Esophagus squamous epithelium (tissue), 5 donors: ENCODE measurements at regions not wholly inside any gene's neighbourhood (a gene's known extent, or its start where the extent isn't known, plus 50 kb on each side); places are given as distances from the start of the nearest gene placed in this dataset.
"Not testable (repeated sequence)": the region's sequence is repeated elsewhere in the genome, so short reads cannot be mapped to it uniquely, and the experiment has no call there.

Experiments
- DNase-seq: peaks from one replicate; lab custom pipeline; 2025; lab: John Stamatoyannopoulos, UW
- H3K27ac ChIP-seq, 4 donors: fragments of 200-600 bp; sonication (generic); one replicate each; pipeline ENCODE4 v1.5.1; 2016 to 2019; ENCODE audit warnings: mild to moderate bottlenecking in 1 of 4
- H3K27me3 ChIP-seq, 4 donors: fragments of 200-600 bp; sonication (generic); 1 replicate in 3 of 4; 2 replicates in 1 of 4; pipeline versions ENCODE4 v1.5.1 to v1.6.0; 2017 to 2021; ENCODE audit warnings: antibody characterized with exemption in 1 of 4
- H3K36me3 ChIP-seq, 3 donors: fragments of 200-600 bp; sonication (generic); one replicate each; pipeline ENCODE4 v1.5.1; 2016 to 2019
- H3K4me1 ChIP-seq, 3 donors: fragments of 200-600 bp; sonication (generic); one replicate each; pipeline ENCODE4 v1.5.1; 2017 to 2019
- H3K4me3 ChIP-seq, 4 donors: fragments of 200-600 bp; sonication (generic); 1 replicate in 3 of 4; 2 replicates in 1 of 4; pipeline ENCODE4 v1.5.1; 2016 to 2019; ENCODE audit warnings: mild to moderate bottlenecking in 2 of 4, moderate library complexity in 1 of 4
- H3K9me3 ChIP-seq, 3 donors: fragments of 200-600 bp; sonication (generic); one replicate each; pipeline ENCODE4 v1.5.1; 2016 to 2019
- POLR2A ChIP-seq, 4 donors: fragments of 450-650 bp; IDR thresholded peaks; one replicate each; pipeline ENCODE4 v1.6.1; 2017; ENCODE audit warnings: antibody characterized with exemption in 4 of 4, mild to moderate bottlenecking in 4 of 4, moderate library complexity in 3 of 4
- WGBS, 2 donors: methylation state at CpG; one replicate each; pipeline ENCODE4 v1.1.5; 2018; 5-methylcytosine and 5-hydroxymethylcytosine counted together
- intact Hi-C: fragments of 100-400 bp; cut with DNase I; formaldehyde crosslinking; loops from one replicate; pipeline ENCODE4 v1.15.0; 2022
- TF ChIP-seq, protein P1 (sequence below), 6 experiments: fragments of 450-650 bp in 4 of 6; fragments of 200-600 bp in 2 of 6; sonication (generic) in 2 of 6; IDR thresholded peaks; one replicate each; pipeline ENCODE4 v1.5.1; 2016 to 2019; ENCODE audit warnings: antibody characterized with exemption in 6 of 6, mild to moderate bottlenecking in 4 of 6, moderate library complexity in 4 of 6
- donor health status: DM: yes; HTN: yes; CAD: no.

DNA sequence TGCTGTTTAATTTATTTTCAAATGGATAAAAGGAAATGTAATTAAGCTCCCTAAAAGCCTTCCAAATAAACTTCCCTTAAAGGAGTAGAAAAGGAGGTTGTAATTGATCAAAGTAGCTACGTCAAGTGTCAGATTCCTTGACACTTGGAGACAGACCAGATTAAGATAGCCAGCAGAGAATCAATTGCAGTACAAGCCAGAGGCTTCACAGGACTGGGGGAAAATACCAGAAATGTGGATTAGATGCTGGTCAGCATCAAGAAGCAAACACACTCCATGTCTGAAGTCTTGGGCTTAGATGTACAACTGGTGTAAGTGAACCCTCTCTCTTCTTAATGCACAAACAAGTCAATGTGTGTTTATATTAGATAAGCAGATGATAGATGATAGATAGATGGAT, 184.9 kb upstream of the TAS2R1 start:
- intact Hi-C loops = no loop called here
- WGBS, 2 donors = 60 to 65% methylated on average over 1 of the region's 1 CpG
- Histone ChIP-seq H3K4me3 (no peak overlapping the region), H3K27me3 (no peaks in the 10 kb centered on the region), H3K36me3 (no peaks in the 10 kb centered on the region), H3K4me1 (no peaks in the 10 kb centered on the region), H3K9me3 (no peaks in the 10 kb centered on the region), H3K27ac (no peak overlapping the region)
- TF ChIP-seq, protein P1, sequence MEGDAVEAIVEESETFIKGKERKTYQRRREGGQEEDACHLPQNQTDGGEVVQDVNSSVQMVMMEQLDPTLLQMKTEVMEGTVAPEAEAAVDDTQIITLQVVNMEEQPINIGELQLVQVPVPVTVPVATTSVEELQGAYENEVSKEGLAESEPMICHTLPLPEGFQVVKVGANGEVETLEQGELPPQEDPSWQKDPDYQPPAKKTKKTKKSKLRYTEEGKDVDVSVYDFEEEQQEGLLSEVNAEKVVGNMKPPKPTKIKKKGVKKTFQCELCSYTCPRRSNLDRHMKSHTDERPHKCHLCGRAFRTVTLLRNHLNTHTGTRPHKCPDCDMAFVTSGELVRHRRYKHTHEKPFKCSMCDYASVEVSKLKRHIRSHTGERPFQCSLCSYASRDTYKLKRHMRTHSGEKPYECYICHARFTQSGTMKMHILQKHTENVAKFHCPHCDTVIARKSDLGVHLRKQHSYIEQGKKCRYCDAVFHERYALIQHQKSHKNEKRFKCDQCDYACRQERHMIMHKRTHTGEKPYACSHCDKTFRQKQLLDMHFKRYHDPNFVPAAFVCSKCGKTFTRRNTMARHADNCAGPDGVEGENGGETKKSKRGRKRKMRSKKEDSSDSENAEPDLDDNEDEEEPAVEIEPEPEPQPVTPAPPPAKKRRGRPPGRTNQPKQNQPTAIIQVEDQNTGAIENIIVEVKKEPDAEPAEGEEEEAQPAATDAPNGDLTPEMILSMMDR (IDR thresholded peaks at IDR 0.05) = no peak
- TF ChIP-seq POLR2A (IDR thresholded peaks at IDR 0.05) = no peak
- no peak for DNase-seq

DNA sequence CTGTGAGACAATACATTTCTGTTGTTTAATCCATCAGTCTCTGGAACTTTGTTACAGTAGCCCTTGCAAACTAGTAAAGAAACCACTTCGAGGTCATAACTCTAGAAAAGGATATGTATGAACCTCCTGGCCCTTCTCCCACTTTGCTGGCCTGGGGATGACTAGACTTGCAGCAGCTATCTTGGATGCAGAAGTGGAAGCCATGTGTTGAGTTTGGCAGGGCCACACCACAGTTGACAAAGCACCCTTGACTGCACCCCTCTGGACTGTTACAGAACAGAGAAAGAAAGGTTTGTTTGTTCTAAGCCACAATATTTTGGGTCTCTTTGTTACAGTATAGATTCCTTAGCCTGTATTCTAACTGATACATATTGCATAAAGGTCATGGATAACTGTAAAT, 183.2 kb upstream of the TAS2R1 start:
- TF ChIP-seq, protein P1 (IDR thresholded peaks at IDR 0.05) = no peak
- TF ChIP-seq POLR2A (IDR thresholded peaks at IDR 0.05) = no peak
- no peaks in the 10 kb centered on the region for H3K27me3 ChIP-seq
- intact Hi-C loops = no loop called here
- no peak overlapping the region for H3K27ac ChIP-seq
- H3K4me3 ChIP-seq = no peak overlapping the region
- WGBS, 2 donors = 44 to 62% methylated on average over 1 of the region's 1 CpG
- no peak for DNase-seq
- H3K36me3 ChIP-seq = no peaks in the 10 kb centered on the region
- no peaks in the 10 kb centered on the region for H3K9me3 ChIP-seq
- no peaks in the 10 kb centered on the region for H3K4me1 ChIP-seq

DNA sequence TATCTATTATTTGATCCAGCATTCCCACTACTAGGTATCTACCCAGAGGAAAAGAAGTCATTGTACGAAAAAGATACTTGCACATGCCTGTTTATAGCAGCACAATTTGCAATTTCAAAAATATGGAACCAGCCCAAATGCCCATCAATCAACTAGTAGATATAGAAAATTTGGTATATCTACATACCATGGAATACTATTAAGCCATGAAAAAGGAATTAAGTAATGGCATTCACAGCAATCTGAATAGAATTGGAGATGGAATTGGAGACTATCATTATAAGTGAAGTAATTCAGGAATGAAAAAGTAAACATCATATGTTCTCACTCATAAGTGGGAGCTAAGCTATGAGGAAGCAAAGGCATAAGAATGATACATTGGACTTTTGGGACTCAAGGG, 177.2 kb upstream of the TAS2R1 start:
- H3K9me3 ChIP-seq, H3K27ac ChIP-seq, H3K4me3 ChIP-seq, intact Hi-C loops, H3K27me3 ChIP-seq, H3K36me3 ChIP-seq, DNase-seq, H3K4me1 ChIP-seq: not testable (repeated sequence)
- 94 to 96% methylated on average over 1 of the region's 1 CpG for WGBS, 2 donors

DNA sequence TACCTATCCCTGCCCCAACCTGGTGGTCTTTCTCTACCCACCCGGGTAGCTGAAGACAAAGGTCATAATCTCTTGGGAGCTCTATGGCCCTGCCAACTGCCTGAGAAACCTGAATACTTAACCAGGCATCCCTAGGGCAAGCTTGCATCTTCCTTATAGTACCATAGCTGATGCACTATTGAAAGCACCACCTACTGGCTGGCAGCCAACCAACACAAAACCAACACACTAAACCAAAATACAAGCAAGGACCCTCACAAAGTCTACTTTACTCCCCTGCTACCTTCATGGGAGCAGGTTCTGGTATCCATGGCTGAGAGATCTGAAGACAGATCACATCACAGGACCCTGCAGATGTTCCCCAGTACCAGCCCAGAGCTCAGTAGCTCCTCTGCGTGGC, 171.8 kb upstream of the TAS2R1 start:
- 65 to 83% methylated on average over 2 of the region's 2 CpGs for WGBS, 2 donors
- H3K27me3 ChIP-seq = no peaks in the 10 kb centered on the region
- no peak overlapping the region for H3K27ac ChIP-seq
- DNase-seq = no peak
- intact Hi-C loops = no loop called here
- no peak for TF ChIP-seq POLR2A (IDR thresholded peaks at IDR 0.05)
- TF ChIP-seq, protein P1 (IDR thresholded peaks at IDR 0.05) = no peak
- H3K4me3 ChIP-seq = no peak overlapping the region
- H3K9me3 ChIP-seq = no peaks in the 10 kb centered on the region
- no peaks in the 10 kb centered on the region for H3K36me3 ChIP-seq
- H3K4me1 ChIP-seq = no peaks in the 10 kb centered on the region

DNA sequence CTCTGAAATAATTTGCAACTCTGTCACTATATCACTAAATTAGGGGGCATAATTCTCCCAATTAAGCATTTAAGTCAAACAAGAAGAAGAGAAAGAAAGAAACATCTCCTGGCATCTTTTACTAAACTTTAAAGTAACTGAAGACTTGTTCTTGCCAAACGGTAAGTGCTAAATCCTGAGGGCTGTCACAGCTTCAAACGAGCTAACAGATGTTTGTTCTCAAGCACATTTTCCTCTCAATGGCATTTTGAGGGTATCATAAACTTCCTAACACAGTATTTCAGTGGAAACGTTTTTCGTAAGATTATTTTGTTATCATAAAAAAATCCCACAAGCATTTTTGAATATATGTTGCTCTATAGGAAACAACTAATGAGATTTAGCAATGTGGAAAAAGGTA, 169.5 kb upstream of the TAS2R1 start:
- Histone ChIP-seq H3K9me3 (no peaks in the 10 kb centered on the region), H3K27ac (no peak overlapping the region), H3K27me3 (no peaks in the 10 kb centered on the region), H3K4me3 (no peak overlapping the region), H3K36me3 (no peaks in the 10 kb centered on the region), H3K4me1 (no peaks in the 10 kb centered on the region)
- DNase-seq = no peak
- no peak for TF ChIP-seq POLR2A (IDR thresholded peaks at IDR 0.05)
- TF ChIP-seq, protein P1 (IDR thresholded peaks at IDR 0.05) = no peak
- intact Hi-C loops = no loop called here
- 30 to 32% methylated on average over 4 of the region's 4 CpGs for WGBS, 2 donors

DNA sequence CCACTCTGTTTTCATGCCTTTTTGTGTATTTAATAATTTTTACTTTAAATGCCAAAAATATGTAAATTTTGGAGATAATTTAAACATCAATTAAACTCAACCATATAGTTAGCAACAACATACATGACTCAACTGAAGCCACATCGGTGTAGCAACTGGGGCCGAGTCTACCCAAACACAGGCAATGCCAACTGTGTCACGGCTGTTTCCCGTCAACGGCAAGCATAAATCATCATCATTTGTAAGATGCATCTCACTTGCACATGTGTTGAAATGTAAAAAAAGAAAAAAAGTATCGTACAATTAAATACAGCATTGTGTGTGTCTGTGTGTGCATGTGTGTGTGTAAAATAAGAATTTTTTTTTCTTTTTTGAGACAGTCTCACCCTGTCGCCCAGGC, 160.1 kb upstream of the TAS2R1 start:
- no peak for DNase-seq
- WGBS, 2 donors = 86 to 88% methylated on average over 7 of the region's 7 CpGs
- no peaks in the 10 kb centered on the region for H3K4me1 ChIP-seq
- no peaks in the 10 kb centered on the region for H3K36me3 ChIP-seq
- no peaks in the 10 kb centered on the region for H3K9me3 ChIP-seq
- H3K27me3 ChIP-seq = no peaks in the 10 kb centered on the region
- intact Hi-C loops = no loop called here
- no peak overlapping the region for H3K4me3 ChIP-seq
- TF ChIP-seq POLR2A (IDR thresholded peaks at IDR 0.05) = no peak
- TF ChIP-seq, protein P1 (IDR thresholded peaks at IDR 0.05) = no peak
- no peak overlapping the region for H3K27ac ChIP-seq
